HuH-7 (cell line): ENCODE measurements at regions not wholly inside any gene's neighbourhood (a gene's known extent, or its start where the extent isn't known, plus 50 kb on each side); places are given as distances from the start of the nearest gene placed in this dataset.
"Not testable (repeated sequence)": the region's sequence is repeated elsewhere in the genome, so short reads cannot be mapped to it uniquely, and the experiment has no call there.

ENCODE experiments used
- DNase-seq: peaks from one replicate; pipeline ENCODE4 v3.0.0; 2011; ENCODE audit warnings: low spot score

DNA sequence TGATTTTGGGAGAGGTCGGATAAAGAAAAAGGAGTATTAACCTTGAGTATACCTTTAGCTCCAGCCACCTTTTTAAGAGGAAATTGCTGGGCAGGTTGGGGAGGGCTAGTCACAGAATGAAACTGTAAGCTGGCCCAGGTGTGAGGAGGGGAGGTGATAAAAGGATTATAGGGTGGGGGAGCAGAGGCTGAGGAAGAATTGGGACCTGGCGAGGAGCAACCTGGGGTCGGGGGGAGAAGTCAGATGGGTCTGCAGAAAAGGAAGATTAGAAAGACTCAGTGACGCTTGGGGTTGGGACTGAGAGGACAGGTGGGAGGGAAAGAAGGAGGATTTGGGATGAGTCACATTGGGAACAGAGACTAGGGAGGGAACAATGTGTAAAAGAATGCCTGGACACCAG is 1548.5 kb upstream of the WWC1 start:
- not testable (repeated sequence) for DNase-seq

GRCh38 chr5:166746506-166746905 is 1544.9 kb upstream of the WWC1 start:
- DNase-seq: no peak

GRCh38 chr5:166750376-166750775 is 1541.1 kb upstream of the WWC1 start:
- DNase-seq: no peak

DNA sequence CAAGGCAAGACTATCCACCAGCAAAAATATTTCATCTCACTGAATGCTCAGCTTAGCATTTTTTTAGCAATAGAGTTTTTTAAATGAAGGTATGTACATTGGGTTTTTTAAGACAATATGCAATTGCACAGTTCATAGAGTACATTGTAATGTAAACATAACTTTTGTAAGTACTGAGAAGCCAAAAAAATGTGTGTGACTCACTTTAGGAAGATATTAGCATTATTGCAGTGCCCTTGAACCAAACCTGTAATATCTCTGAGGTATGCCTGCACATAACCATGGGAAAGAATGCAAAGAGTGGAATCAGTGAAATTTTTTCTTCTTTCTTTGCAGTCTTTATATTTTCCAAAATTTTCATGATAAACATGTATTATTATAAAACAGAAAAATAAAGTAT is 1533.3 kb upstream of the WWC1 start:
- no peak for DNase-seq

DNA sequence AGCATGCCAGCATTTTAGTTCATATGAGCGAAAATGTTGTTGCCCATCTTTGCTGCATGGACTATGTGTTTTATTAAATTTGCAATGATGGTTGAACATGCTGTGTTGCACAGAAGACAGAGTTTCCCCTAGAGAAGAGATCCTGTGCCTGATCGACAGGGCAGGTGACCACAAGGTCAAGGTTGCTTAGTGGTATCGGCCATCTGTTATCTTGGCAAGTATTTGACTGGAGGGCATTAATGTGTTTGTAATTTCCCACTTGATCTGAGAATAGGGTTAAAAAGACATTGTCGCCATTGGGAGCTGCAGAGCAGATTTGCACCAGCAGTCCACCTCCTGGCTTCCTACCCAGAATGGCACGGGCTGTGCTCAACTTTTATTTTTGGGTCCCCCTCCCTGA is 1523.6 kb upstream of the WWC1 start:
- no peak for DNase-seq

DNA sequence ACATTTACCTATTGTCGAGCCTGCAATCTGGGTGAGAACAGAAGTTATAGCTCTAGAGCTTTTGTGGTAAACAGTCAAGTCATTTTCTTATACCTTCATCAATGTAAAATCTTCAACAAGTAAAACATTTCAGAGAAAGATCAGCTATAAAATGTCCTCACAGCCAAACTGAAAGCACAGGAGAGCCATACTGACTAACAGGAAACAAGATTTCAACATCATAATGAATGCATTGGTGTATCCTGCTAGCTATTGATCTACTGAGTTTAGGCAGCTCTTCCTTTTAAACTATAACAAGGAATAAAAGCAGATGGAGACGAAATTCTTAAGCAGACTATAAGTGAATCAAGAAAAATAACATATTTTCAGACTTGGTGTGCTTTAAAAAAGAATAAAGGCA is 1522.9 kb upstream of the WWC1 start:
- DNase-seq: no peak

- no peak for DNase-seq
Observed at GRCh38 chr5:166772770-166773169, 1518.7 kb upstream of the WWC1 start.

DNA sequence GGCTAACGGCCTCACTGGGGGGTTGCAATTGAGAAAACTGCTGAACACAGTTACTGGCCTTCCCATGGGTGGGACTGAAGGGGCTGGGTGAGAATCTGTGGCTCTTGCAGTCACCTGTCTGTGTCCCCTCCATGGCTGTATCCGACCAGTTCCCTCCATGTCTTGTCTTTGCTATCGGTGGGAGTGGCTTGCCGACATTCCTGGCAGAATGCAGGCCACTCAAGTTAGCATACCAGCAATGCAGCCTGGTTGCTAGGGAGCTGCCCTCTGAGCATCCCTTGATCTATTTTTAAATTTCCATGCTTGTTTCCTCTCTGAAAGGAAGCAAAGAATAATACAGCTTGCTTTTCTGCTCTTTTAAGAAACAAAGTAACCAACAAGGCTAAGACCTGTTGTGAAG is 1509.7 kb upstream of the WWC1 start:
- DNase-seq: no peak

- DNase-seq: no peak
Observed at GRCh38 chr5:166784545-166785078, 1506.8 kb upstream of the WWC1 start.

- DNase-seq: no peak
Observed at GRCh38 chr5:166786178-166786577, 1505.3 kb upstream of the WWC1 start.

- no peak for DNase-seq
Observed at GRCh38 chr5:166786889-166787288, 1504.6 kb upstream of the WWC1 start.

DNA sequence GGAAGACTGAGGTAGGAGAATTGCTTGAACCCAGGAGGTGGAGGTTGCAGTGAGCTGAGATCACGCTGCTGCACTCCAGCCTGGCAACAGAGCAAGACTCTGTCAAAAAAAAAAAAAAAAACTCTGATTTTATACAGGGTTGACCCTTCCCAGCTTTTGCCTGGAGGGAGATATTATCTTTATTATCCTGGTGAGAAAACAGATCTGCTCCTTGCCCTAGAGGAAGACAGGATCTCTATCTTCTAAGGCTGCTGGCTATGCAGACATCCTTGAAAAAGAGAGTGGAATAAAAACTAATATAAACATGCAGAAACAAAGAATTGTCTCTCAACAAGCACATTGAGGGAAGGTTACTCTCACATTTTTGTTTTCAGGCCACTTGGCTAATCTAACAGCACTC is 1503.4 kb upstream of the WWC1 start:
- DNase-seq: no peak

GRCh38 chr5:166795756-166796155 is 1495.7 kb upstream of the WWC1 start:
- no peak for DNase-seq

- no peak for DNase-seq
Observed at GRCh38 chr5:166803058-166803457, 1488.4 kb upstream of the WWC1 start.

DNA sequence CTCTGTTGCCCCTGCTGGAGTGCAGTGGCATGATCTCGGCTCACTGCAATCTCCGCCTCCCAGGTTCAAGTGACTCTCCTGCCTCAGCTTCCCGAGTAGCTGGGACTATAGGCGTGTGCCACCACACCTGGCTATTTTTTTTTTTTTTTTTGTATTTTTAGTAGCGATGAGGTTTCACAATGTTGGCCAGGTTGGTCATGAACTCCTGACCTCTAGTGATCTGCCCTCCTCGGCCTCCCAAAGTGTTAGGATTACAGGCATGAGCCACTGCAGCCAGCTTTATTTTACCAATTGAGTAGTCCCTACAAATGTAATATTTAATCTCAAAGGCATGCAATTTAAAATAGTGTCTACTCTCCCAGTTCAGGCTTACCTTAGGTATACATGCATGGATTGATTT is 1487.2 kb upstream of the WWC1 start:
- DNase-seq: not testable (repeated sequence)

DNA sequence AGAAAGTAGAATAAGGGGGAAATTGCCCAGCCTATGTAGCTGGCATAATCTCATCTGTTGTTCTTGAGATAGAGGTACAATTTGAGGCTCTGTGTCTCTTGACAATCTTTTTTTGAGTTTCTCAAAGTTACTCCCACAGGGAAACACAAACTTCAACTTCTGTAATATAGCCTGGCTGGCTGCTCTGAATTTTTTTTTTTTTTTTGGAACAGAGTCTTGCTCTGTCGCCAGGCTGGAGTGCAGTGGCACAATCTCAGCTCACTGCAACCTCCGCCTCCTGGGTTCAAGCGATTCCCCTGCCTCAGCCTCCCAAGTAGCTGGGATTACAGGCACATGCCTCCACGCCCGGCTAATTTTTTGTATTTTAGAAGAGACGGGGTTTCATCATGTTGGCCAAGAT is 1486.8 kb upstream of the WWC1 start:
- DNase-seq: not testable (repeated sequence)

GRCh38 chr5:166810093-166810658 is 1481.3 kb upstream of the WWC1 start:
- not testable (repeated sequence) for DNase-seq

- no peak for DNase-seq
Observed at GRCh38 chr5:166810721-166811120, 1480.7 kb upstream of the WWC1 start.

GRCh38 chr5:166823360-166823759 is 1468.1 kb upstream of the WWC1 start:
- DNase-seq: peak; percentile 40

GRCh38 chr5:166834246-166834645 is 1457.2 kb upstream of the WWC1 start:
- DNase-seq: no peak

DNA sequence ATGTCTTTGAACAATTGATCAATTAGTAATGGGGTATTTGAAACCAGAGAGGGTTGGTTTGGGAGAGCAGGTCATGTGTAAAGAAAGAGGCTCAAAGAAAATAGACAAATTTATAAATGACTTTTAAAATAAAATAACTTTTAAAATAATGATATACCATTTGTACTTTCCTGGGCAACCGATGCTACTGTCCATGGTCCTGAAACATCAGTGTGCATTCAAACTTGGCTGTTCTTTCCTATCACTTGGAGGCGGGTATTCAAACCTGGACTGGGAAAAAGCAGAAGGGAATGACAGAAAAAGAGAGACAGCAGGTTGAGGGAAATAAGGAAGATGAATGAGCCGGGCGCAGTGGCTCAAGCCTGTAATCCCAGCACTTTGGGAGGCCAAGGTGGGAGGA is 1446.4 kb upstream of the WWC1 start:
- peak; percentile 34 for DNase-seq

DNA sequence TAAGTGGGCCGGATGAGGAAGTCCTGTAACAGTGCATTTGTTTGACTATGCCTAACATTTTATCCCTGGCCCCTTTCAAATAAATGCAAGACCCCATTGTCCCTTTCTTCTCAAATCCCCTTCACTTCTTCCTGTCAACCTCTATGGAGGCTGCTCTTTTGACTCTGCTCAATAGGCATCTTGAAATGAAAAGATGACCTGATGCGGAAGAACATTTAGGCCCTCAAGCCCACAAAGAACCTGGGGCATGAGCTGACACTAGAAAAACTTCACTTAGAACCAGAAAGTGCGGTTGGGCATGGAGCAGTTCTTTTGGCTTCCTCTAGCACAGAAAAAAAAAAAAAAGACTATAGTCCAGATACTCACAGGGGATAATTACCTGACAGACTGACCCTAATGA is 1434.7 kb upstream of the WWC1 start:
- no peak for DNase-seq

DNA sequence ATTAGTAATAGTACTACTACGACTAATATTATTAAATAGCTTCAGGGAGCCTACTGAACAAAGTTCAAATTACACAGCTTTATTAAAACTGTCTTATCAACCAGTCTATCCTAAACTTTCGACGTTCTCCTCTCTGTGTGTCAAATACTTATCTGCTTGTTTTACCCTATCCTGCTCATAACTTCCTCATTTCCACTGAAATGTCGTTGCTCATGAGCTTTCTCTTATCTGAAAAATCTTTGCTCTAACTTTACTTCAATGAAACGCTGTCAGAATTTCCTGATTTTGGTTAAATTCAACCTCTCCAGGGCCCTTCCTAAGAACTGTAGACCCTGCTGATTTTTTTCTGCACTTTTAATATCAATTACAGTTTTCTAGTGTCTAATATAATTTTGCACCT is 1431.0 kb upstream of the WWC1 start:
- no peak for DNase-seq

GRCh38 chr5:166862581-166862980 is 1428.9 kb upstream of the WWC1 start:
- no peak for DNase-seq

DNA sequence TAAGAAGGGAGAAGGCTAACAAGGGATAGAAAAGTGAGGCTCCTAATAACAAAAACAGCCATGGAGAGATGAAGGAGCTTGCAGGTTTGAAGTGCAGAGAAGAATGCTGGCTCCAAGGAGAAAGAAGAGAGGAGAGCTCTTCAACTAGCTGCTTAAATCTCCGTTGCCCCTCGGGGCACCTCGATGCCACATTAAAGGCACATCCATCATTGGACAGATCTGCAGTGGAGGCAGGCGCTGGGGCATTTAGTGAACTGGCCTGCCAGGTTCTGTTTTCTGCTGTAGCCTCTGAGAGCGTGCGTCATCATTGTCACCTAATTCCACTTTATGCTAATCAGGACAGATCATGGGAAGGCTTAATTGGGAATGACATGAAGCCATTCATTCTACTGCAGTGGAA is 1426.2 kb upstream of the WWC1 start:
- no peak for DNase-seq
